ENCODE measurements at regions not wholly inside any gene's neighbourhood (a gene's known extent, or its start where the extent isn't known, plus 50 kb on each side); places are given as distances from the start of the nearest gene placed in this dataset.

DNA sequence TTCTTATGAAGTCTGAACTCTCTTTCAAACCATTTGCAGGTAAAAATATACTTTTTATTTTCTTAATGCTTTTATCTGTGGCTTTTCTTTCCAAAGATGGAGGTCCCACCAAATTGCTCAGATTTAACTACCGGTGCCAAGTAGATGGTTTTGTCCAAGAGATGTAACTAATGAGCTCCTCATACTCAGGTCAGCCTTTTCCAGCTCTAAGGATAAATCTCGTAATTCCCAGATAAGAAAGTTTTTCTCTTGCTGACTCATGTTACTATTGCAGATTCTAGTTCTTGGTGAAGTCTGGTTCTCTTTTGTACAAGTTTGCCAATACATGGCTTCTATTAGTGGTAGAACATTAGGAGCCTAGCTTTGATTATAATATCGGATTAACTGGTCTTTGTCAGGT lies 550.8 kb upstream of the ZNF804A start:
- TF ChIP-seq FOXP2 (optimal IDR thresholded peaks at IDR 0.05; ENCODE audit: control extremely low read depth, extremely low read length, insufficient read depth) = no peak
- TF ChIP-seq POLR2AphosphoS5 (IDR thresholded peaks at IDR 0.05; ENCODE audit: borderline replicate concordance, low read depth, low read length) = no peak
- TF ChIP-seq EZH2 (IDR thresholded peaks at IDR 0.05) = no peak
